Duodenal mucosa (tissue), 2 donors: ENCODE measurements at regions not wholly inside any gene's neighbourhood (a gene's known extent, or its start where the extent isn't known, plus 50 kb on each side); places are given as distances from the start of the nearest gene placed in this dataset.

Experiments used
- H3K27ac ChIP-seq: one replicate; pipeline ENCODE4 v1.7.0; 2013; ENCODE audit warnings: low read depth, low read length
- H3K27me3 ChIP-seq, 2 donors: one replicate each; pipeline ENCODE4 v1.7.0; 2013; ENCODE audit warnings: low read length in 2 of 2, control low read depth in 1 of 2; ENCODE audit not compliant: insufficient read depth in 2 of 2, control insufficient read depth in 1 of 2
- H3K36me3 ChIP-seq, 2 donors: one replicate each; pipeline ENCODE4 v1.7.0; 2013; ENCODE audit warnings: low read length in 2 of 2, control low read depth in 1 of 2; ENCODE audit not compliant: insufficient read depth in 2 of 2, control insufficient read depth in 1 of 2
- H3K4me1 ChIP-seq, 2 donors: one replicate each; pipeline ENCODE4 v1.7.0; 2013; ENCODE audit warnings: low read length in 2 of 2, control low read depth in 1 of 2; ENCODE audit not compliant: insufficient read depth in 2 of 2, control insufficient read depth in 1 of 2
- H3K4me3 ChIP-seq, 2 donors: one replicate each; pipeline ENCODE4 v1.7.0; 2013; ENCODE audit warnings: low read length in 2 of 2, low read depth in 1 of 2
- H3K9ac ChIP-seq, 2 donors: one replicate each; pipeline ENCODE4 v1.7.0; 2013; ENCODE audit warnings: low read length in 2 of 2, low read depth in 1 of 2
- H3K9me3 ChIP-seq, 2 donors: one replicate each; pipeline ENCODE4 v1.7.0; 2013; ENCODE audit warnings: low read length in 2 of 2, control low read depth in 1 of 2; ENCODE audit not compliant: control insufficient read depth in 1 of 2

DNA sequence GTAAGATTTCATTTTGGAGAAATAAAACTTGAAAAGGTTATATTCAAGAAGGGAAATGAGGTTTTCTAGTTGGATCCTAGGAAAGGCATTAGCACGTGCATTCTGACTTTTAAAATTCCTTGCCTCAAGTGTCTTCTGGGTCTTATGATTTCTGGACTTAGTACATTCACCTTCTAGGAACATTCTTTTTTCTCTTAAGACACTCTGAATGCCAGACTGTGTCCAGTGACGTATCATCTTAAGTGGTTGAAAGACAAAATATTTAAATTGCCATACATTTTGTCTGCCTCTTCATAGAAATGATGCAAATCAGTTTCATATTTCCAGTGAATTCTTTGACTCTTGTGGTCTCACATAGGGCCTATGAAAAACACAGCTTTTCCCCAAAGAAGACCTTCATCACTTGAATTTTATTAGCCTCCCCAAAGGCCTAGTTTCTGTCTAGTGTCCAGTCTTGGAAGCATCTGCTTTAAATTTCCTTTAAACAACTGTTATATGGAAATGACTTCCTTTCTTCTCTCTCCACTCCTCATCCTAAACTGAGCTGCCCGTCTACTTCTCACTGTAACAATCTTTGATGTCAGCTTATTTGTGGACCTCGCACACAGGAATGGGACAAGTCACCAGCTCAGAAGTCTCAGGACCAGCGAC, 187.2 kb downstream of the HLX start:
- no peaks in the 10 kb centered on the region for H3K9me3 ChIP-seq
- H3K36me3 ChIP-seq, result no peaks in the 10 kb centered on the region
- no peak overlapping the region for H3K4me3 ChIP-seq
- H3K27me3 ChIP-seq, result no peaks in the 10 kb centered on the region
- H3K9ac ChIP-seq, result no peak overlapping the region
- no peak overlapping the region for H3K27ac ChIP-seq
- H3K4me1 ChIP-seq, result no peaks in the 10 kb centered on the region

DNA sequence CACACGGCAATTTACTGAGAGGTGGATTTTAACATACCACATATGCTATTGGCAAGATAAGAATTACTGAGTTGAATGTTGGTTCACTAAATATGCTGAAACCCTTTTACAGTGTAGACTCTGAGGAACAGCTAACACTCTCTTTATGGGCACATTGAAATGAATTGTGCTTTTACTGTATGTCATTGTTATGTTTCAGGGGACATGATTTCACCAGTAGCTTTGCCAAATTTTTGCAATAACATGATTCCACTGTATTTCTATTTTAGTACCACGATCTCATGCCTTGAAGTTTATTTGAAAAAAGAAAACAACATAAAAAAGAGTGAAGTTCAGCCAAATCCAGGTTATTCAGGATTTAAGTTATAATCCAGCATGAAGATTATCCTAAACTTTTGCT, 188.5 kb downstream of the HLX start:
- Histone ChIP-seq H3K27ac (no peak overlapping the region), H3K9me3 (no peaks in the 10 kb centered on the region), H3K9ac (no peak overlapping the region), H3K4me1 (no peaks in the 10 kb centered on the region), H3K36me3 (no peaks in the 10 kb centered on the region), H3K4me3 (no peak overlapping the region), H3K27me3 (no peaks in the 10 kb centered on the region)

DNA sequence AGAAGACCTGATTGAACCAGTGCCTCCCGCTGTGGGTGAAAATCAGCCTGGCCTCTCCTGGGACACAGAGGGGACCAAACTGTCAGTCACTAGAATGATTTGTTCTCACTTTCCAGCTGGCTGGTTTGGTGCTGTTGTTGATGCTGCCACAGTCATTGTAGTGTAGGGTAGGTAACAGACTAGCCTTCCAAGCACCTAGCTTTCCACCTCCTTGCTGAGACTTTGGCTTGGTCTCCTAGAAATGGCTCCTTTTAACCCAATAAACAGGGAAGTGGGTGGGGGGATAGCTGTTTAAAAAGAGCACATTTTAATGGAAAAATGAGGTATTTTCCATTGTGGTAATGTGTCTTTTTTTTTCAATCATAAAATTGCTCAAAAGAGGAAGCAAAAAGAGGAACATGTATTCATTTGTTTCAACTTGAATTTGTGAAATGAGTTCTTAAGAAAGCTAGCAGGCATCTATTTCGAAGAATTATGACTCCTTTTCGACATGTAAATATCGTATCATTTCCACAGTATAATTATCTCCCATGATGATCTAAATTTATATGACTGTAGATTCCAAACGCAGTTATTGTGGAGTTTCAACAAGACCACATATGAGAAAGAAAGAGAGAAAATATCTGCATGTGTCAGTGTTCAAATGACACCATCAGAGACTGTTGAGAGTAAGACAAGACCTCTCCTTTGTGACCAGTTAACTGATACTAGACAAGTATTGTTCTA, 190.1 kb downstream of the HLX start:
- Histone ChIP-seq H3K36me3 (no peaks in the 10 kb centered on the region), H3K4me1 (no peaks in the 10 kb centered on the region), H3K27ac (no peak overlapping the region)

DNA sequence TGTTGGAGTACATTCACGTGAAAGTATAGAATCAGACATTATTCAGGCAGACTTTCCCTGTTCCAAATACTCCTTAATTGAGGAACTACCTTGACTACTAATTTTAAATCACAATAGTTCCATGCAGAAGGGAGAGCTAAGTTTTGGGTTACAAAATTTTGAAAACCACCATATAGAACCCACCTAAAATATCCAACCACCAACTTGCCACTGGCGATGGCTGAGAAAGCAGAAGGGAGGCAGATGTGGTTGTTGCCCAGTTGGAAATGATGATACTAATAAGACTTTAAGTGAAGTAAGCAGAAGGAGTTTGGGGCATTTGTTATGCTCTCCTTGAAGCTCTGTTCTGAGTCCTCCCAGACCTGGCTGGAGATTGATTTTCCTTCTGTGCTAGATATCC, 190.7 kb downstream of the HLX start:
- no peak overlapping the region for H3K4me3 ChIP-seq
- H3K27me3 ChIP-seq, result no peaks in the 10 kb centered on the region

More for the DNA sequence above, 190.1 kb downstream of the HLX start:
- Histone ChIP-seq H3K9me3 (no peaks in the 10 kb centered on the region), H3K4me3 (no peak overlapping the region), H3K9ac (no peak overlapping the region), H3K27me3 (no peaks in the 10 kb centered on the region)

DNA sequence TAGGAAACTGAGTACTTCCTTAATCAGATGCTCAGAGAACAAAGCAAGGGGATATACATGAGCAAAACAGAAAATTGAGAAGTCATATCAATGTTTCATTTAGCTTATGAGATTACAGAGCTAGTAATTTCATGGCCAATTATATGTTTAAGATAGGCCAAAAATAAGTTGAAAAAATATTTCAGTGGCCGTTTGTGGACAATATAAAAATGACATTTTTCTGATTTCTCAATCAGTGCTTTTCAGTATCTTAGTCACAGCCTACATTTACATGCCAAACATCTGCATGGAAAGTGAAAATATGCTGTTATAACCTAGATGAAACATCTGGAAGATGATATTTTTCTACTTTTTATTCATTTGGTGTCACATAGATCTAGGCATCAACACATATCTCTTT, 192.5 kb downstream of the HLX start:
- no peaks in the 10 kb centered on the region for H3K9me3 ChIP-seq
- H3K27me3 ChIP-seq, result no peaks in the 10 kb centered on the region
- no peak overlapping the region for H3K9ac ChIP-seq
- no peaks in the 10 kb centered on the region for H3K36me3 ChIP-seq
- H3K4me1 ChIP-seq, result no peaks in the 10 kb centered on the region
- no peak overlapping the region for H3K4me3 ChIP-seq
- H3K27ac ChIP-seq, result no peak overlapping the region

More for the DNA sequence above, 190.7 kb downstream of the HLX start:
- no peak overlapping the region for H3K27ac ChIP-seq
- H3K9ac ChIP-seq, result no peak overlapping the region
- H3K36me3 ChIP-seq, result no peaks in the 10 kb centered on the region
- H3K4me1 ChIP-seq, result no peaks in the 10 kb centered on the region
- H3K9me3 ChIP-seq, result no peaks in the 10 kb centered on the region

DNA sequence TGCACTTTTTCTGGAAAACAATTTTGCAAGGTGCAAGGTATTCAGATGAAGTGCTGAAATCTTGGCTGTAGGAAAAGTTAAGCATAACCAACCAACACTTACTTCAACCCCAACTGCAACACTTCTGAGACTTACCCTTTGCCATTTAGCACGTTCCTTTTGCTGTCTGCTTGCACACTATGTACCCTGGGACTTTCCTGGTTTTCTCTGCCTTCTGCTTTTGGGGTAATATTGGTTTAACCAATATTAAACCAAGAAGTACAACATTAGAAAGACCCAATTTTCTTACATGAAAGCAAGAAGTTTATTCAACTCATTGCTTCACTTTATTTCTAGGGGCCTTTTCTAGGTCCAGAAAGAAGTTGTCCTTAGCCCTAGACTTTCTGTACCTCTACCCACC, 193.0 kb downstream of the HLX start:
- Histone ChIP-seq H3K4me1 (no peaks in the 10 kb centered on the region), H3K9me3 (no peaks in the 10 kb centered on the region), H3K27me3 (no peaks in the 10 kb centered on the region), H3K9ac (no peak overlapping the region), H3K27ac (no peak overlapping the region), H3K4me3 (no peak overlapping the region), H3K36me3 (no peaks in the 10 kb centered on the region)

DNA sequence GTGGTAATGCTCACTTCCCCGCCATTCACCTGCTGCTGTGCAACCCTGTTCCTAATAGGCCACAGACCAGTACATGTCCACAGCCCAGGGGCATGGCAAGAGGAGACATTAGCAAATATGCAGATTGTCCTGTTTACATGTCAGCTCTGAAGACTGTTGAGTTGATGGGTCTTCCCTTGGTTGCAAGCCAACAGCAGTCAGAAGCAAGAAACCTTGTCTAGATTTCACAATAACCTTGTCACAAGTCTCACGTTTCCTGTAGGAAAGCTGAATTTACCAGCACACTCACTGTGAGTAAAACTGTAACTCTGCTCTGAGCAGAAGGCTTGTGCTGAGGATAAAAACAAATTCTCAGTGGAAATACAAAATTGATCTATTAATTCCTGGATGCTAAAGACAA, 195.1 kb downstream of the HLX start:
- no peaks in the 10 kb centered on the region for H3K4me1 ChIP-seq
- H3K9ac ChIP-seq, result no peak overlapping the region
- no peak overlapping the region for H3K4me3 ChIP-seq
- no peaks in the 10 kb centered on the region for H3K9me3 ChIP-seq
- no peak overlapping the region for H3K27ac ChIP-seq
- no peaks in the 10 kb centered on the region for H3K27me3 ChIP-seq
- H3K36me3 ChIP-seq, result no peaks in the 10 kb centered on the region

DNA sequence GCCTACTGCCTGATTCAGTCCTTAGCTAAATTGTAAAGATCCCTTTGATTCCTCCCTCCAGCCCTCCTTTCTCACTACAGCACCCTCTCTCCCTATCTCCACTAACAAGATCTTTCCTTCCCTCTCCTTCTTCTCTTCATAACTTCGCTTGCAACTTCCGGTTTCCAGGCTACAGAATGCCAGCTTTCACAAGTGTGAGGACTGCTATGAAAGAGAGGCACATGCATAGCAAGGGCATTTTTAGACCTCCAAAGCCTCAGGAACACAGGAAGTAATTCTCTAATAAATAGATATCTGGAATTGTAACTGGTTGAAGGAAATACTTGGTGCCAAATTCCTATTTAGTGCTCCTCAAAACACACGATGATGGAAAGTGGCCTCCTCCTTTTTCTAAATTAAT, 196.7 kb downstream of the HLX start:
- no peaks in the 10 kb centered on the region for H3K36me3 ChIP-seq
- no peak overlapping the region for H3K4me3 ChIP-seq
- no peaks in the 10 kb centered on the region for H3K4me1 ChIP-seq
- no peak overlapping the region for H3K27ac ChIP-seq
- no peaks in the 10 kb centered on the region for H3K27me3 ChIP-seq
- H3K9me3 ChIP-seq, result no peaks in the 10 kb centered on the region
- H3K9ac ChIP-seq, result no peak overlapping the region

DNA sequence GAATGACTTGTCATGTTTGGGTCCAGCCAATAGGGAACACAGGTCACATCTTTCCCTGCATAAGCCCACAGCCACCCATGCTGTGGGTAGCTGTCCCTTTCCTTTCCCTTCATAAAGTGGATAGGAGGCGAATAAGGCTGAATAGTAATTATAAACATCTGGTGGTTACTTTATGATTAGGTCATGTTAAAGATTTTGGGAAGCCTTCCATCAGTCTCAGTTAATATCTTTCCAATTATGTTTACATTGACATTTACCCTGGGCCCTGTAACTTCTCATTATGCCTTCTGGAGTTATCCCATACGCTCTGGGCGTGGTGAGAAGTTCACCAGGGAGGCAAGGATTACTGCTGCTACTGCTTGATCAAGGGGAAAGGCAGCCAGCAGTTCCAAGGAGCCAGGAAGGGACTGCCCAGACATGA, 197.2 kb downstream of the HLX start:
- H3K9me3 ChIP-seq, result no peaks in the 10 kb centered on the region
- no peaks in the 10 kb centered on the region for H3K36me3 ChIP-seq
- H3K27me3 ChIP-seq, result no peaks in the 10 kb centered on the region
- no peak overlapping the region for H3K4me3 ChIP-seq
- no peak overlapping the region for H3K27ac ChIP-seq
- no peaks in the 10 kb centered on the region for H3K4me1 ChIP-seq
- no peak overlapping the region for H3K9ac ChIP-seq

DNA sequence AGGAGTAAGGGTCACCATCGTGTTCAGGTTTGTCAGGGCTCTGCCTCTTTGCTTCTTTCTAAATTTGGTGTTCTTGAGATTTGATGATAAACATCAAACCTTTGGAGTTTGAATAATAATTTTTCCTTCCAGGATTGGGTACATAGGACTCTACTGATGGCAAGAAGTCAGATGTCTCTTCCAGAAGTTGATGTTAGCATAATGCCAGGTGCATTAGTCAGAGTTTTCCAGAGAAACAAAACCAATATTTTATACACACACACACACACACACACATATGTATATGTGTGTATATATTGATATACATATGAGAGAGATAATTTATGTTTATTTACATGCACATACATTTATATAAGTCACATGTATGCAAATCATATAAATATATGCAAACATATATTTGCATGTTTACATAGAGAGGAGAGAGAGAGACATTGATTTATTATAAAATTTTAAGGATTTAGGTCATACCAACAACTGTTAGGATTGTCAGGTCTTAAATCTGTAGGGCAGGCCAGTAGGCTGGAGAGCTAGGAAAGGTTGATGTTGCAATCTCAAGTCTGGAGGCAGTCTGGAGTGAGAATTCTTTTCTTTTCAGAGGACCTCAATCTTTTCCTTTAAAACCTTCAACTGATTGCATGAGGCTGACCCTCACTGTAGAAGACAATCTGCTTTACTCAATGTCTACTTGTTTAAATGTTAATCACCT, 199.2 kb downstream of the HLX start:
- no peaks in the 10 kb centered on the region for H3K4me1 ChIP-seq
- no peak overlapping the region for H3K27ac ChIP-seq
- H3K36me3 ChIP-seq, result no peaks in the 10 kb centered on the region

More for the DNA sequence above, 199.2 kb downstream of the HLX start:
- Histone ChIP-seq H3K4me3 (no peak overlapping the region), H3K9me3 (no peaks in the 10 kb centered on the region), H3K27me3 (no peaks in the 10 kb centered on the region), H3K9ac (no peak overlapping the region)
